Testis (tissue), 2 donors: ENCODE measurements at regions not wholly inside any gene's neighbourhood (a gene's known extent, or its start where the extent isn't known, plus 50 kb on each side); places are given as distances from the start of the nearest gene placed in this dataset.
"Not testable (repeated sequence)": the region's sequence is repeated elsewhere in the genome, so short reads cannot be mapped to it uniquely, and the experiment has no call there.

Source experiments
- DNase-seq: peaks from one replicate; pipeline ENCODE4 v3.0.0-alpha.2; 2019
- H3K27ac ChIP-seq, 2 donors: fragments of 200-600 bp; sonication (generic); one replicate each; pipeline ENCODE4 v1.5.1; 2019
- H3K27me3 ChIP-seq: fragments of 200-600 bp; sonication (generic); one replicate; pipeline ENCODE4 v1.5.1; 2019
- H3K36me3 ChIP-seq: fragments of 200-600 bp; sonication (generic); one replicate; pipeline ENCODE4 v1.5.1; 2017; ENCODE audit warnings: low read depth; ENCODE audit errors: missing control alignments
- H3K4me1 ChIP-seq: fragments of 200-600 bp; sonication (generic); one replicate; pipeline ENCODE4 v1.5.1; 2019
- H3K4me3 ChIP-seq, 2 donors: fragments of 200-600 bp; sonication (generic); one replicate each; pipeline ENCODE4 v1.5.1; 2017 to 2019
- H3K9me3 ChIP-seq: fragments of 200-600 bp; sonication (generic); one replicate; pipeline ENCODE4 v1.5.1; 2017
- CTCF ChIP-seq, 3 experiments: fragments of 450-650 bp in 2 of 3; fragments of 200-600 bp in 1 of 3; sonication (generic) in 1 of 3; IDR thresholded peaks; one replicate each; pipeline ENCODE4 v1.5.1; 2016 to 2019; ENCODE audit warnings: antibody characterized with exemption in 3 of 3, mild to moderate bottlenecking in 2 of 3, moderate library complexity in 1 of 3
- POLR2A ChIP-seq: fragments of 450-650 bp; IDR thresholded peaks from one replicate; pipeline ENCODE4 v1.6.1; 2017; ENCODE audit warnings: antibody characterized with exemption, mild to moderate bottlenecking, moderate library complexity
- WGBS, 2 donors: methylation state at CpG; one replicate each; pipeline ENCODE4 v1.1.5; 2018; 5-methylcytosine and 5-hydroxymethylcytosine counted together
- intact Hi-C: fragments of 100-400 bp; cut with DNase I; formaldehyde crosslinking; loops from one replicate; pipeline ENCODE4 v1.15.1; 2023; ENCODE audit warnings: low total_unique reads

- Histone ChIP-seq H3K27ac (no peak overlapping the region), H3K4me1 (no peaks in the 10 kb centered on the region), H3K4me3 (no peak overlapping the region), H3K36me3 (no peaks in the 10 kb centered on the region), H3K9me3 (no peaks in the 10 kb centered on the region), H3K27me3 (no peaks in the 10 kb centered on the region)
- no peak for TF ChIP-seq POLR2A
- TF ChIP-seq CTCF (IDR thresholded peaks at IDR 0.05), result no peak
- no peak for DNase-seq
- 90 to 92% methylated on average over 10 to 11 of the region's 11 CpGs for WGBS, 2 donors
- intact Hi-C loops, result no loop called here
Observed at GRCh38 chr20:47897461-47897860, 112.2 kb upstream of the SULF2 start.

- H3K27ac ChIP-seq, H3K4me3 ChIP-seq, H3K36me3 ChIP-seq, H3K9me3 ChIP-seq, DNase-seq, H3K4me1 ChIP-seq, H3K27me3 ChIP-seq, intact Hi-C loops: not testable (repeated sequence)
- WGBS, 2 donors, result 80% methylated on average over 5 of the region's 9 CpGs; no CpG with 5 or more reads in 1 of the 2 donors
Observed at GRCh38 chr20:47892681-47893080, 107.4 kb upstream of the SULF2 start.

- H3K4me1 ChIP-seq, DNase-seq, H3K9me3 ChIP-seq, H3K4me3 ChIP-seq, H3K36me3 ChIP-seq, H3K27me3 ChIP-seq, H3K27ac ChIP-seq, intact Hi-C loops: not testable (repeated sequence)
- 70 to 89% methylated on average over 2 to 4 of the region's 5 CpGs for WGBS, 2 donors
Observed at GRCh38 chr20:47890708-47891107, 105.4 kb upstream of the SULF2 start.

GRCh38 chr20:47889751-47890150 lies 104.5 kb upstream of the SULF2 start:
- WGBS, 2 donors, result 59 to 85% methylated on average over 11 to 12 of the region's 12 CpGs
- H3K4me3 ChIP-seq, H3K27me3 ChIP-seq, H3K4me1 ChIP-seq, H3K9me3 ChIP-seq, intact Hi-C loops, DNase-seq, H3K36me3 ChIP-seq, H3K27ac ChIP-seq: not testable (repeated sequence)

- no peaks in the 10 kb centered on the region for H3K36me3 ChIP-seq
- TF ChIP-seq CTCF (IDR thresholded peaks at IDR 0.05) (no peak), POLR2A (no peak)
- no peak for DNase-seq
- H3K4me3 ChIP-seq, result no peak overlapping the region
- no peak overlapping the region for H3K27ac ChIP-seq
- intact Hi-C loops, result no loop called here
- 90 to 93% methylated on average over 9 to 14 of the region's 14 CpGs for WGBS, 2 donors
- no peaks in the 10 kb centered on the region for H3K9me3 ChIP-seq
- no peaks in the 10 kb centered on the region for H3K27me3 ChIP-seq
- H3K4me1 ChIP-seq, result no peaks in the 10 kb centered on the region
Observed at GRCh38 chr20:47888351-47888750, 103.1 kb upstream of the SULF2 start.

GRCh38 chr20:47887477-47888080 lies 102.3 kb upstream of the SULF2 start:
- WGBS, 2 donors, result 83 to 92% methylated on average over 3 to 10 of the region's 10 CpGs
- no peaks in the 10 kb centered on the region for H3K4me1 ChIP-seq
- no peak overlapping the region for H3K27ac ChIP-seq
- intact Hi-C loops, result no loop called here
- DNase-seq, result no peak
- H3K36me3 ChIP-seq, result no peaks in the 10 kb centered on the region
- no peaks in the 10 kb centered on the region for H3K9me3 ChIP-seq
- no peaks in the 10 kb centered on the region for H3K27me3 ChIP-seq
- TF ChIP-seq CTCF (IDR thresholded peaks at IDR 0.05) (no peak), POLR2A (no peak)
- no peak overlapping the region for H3K4me3 ChIP-seq
